ENCODE measurements at regions not wholly inside any gene's neighbourhood (a gene's known extent, or its start where the extent isn't known, plus 50 kb on each side); places are given as distances from the start of the nearest gene placed in this dataset.
"Not testable (repeated sequence)": the region's sequence is repeated elsewhere in the genome, so short reads cannot be mapped to it uniquely, and the experiment has no call there.

GRCh38 chr2:224127871-224128501 is 88.9 kb upstream of the SERPINE2 start:
- Histone ChIP-seq H3K9ac (ENCODE audit: low read depth in 1 of 2, low read length in 2 of 2) (no peak overlapping the region), H3K4me3 (ENCODE audit: low read depth in 1 of 2, low read length in 2 of 2) (no peak overlapping the region), H3K4me1 (ENCODE audit: control insufficient read depth in 1 of 2, insufficient read depth in 2 of 2, low read length in 2 of 2) (peaks cover 0 to 9% of the 10 kb centered on the region in 2 donors), H3K36me3 (ENCODE audit: control insufficient read depth in 1 of 2, insufficient read depth in 2 of 2, low read length in 2 of 2) (no peaks in the 10 kb centered on the region), H3K9me3 (ENCODE audit: control insufficient read depth in 1 of 2, low read length in 2 of 2) (peaks cover 0 to 4% of the 10 kb centered on the region in 2 donors), H3K27me3 (ENCODE audit: control insufficient read depth in 1 of 2, insufficient read depth in 2 of 2, low read length in 2 of 2) (no peaks in the 10 kb centered on the region), H3K27ac (ENCODE audit: low read depth, low read length) (no peak overlapping the region)

GRCh38 chr2:224126440-224126839 is 87.4 kb upstream of the SERPINE2 start:
- no peak overlapping the region for H3K9ac ChIP-seq (ENCODE audit: low read depth in 1 of 2, low read length in 2 of 2)
- no peak overlapping the region for H3K27ac ChIP-seq (ENCODE audit: low read depth, low read length)

GRCh38 chr2:224126003-224126402 is 86.9 kb upstream of the SERPINE2 start:
- Histone ChIP-seq H3K9ac (ENCODE audit: low read depth in 1 of 2, low read length in 2 of 2) (no peak overlapping the region), H3K4me3 (ENCODE audit: low read depth in 1 of 2, low read length in 2 of 2) (no peak overlapping the region), H3K27me3 (ENCODE audit: control insufficient read depth in 1 of 2, insufficient read depth in 2 of 2, low read length in 2 of 2) (no peaks in the 10 kb centered on the region), H3K36me3 (ENCODE audit: control insufficient read depth in 1 of 2, insufficient read depth in 2 of 2, low read length in 2 of 2) (no peaks in the 10 kb centered on the region), H3K4me1 (ENCODE audit: control insufficient read depth in 1 of 2, insufficient read depth in 2 of 2, low read length in 2 of 2) (peaks cover 0 to 9% of the 10 kb centered on the region in 2 donors), H3K9me3 (ENCODE audit: control insufficient read depth in 1 of 2, low read length in 2 of 2) (peaks cover 0 to 6% of the 10 kb centered on the region in 2 donors), H3K27ac (ENCODE audit: low read depth, low read length) (no peak overlapping the region)

More at GRCh38 chr2:224126440-224126839, 87.4 kb upstream of the SERPINE2 start:
- no peaks in the 10 kb centered on the region for H3K36me3 ChIP-seq (ENCODE audit: control insufficient read depth in 1 of 2, insufficient read depth in 2 of 2, low read length in 2 of 2)
- peaks cover 0 to 5% of the 10 kb centered on the region in 2 donors for H3K9me3 ChIP-seq (ENCODE audit: control insufficient read depth in 1 of 2, low read length in 2 of 2)
- H3K4me3 ChIP-seq (ENCODE audit: low read depth in 1 of 2, low read length in 2 of 2): no peak overlapping the region
- no peaks in the 10 kb centered on the region for H3K27me3 ChIP-seq (ENCODE audit: control insufficient read depth in 1 of 2, insufficient read depth in 2 of 2, low read length in 2 of 2)
- peaks cover 0 to 9% of the 10 kb centered on the region in 2 donors for H3K4me1 ChIP-seq (ENCODE audit: control insufficient read depth in 1 of 2, insufficient read depth in 2 of 2, low read length in 2 of 2)

GRCh38 chr2:224122542-224122941 is 83.5 kb upstream of the SERPINE2 start:
- H3K36me3 ChIP-seq (ENCODE audit: control insufficient read depth in 1 of 2, insufficient read depth in 2 of 2, low read length in 2 of 2): no peaks in the 10 kb centered on the region
- no peaks in the 10 kb centered on the region for H3K27me3 ChIP-seq (ENCODE audit: control insufficient read depth in 1 of 2, insufficient read depth in 2 of 2, low read length in 2 of 2)
- peaks cover 4 to 13% of the 10 kb centered on the region in 2 donors for H3K9me3 ChIP-seq (ENCODE audit: control insufficient read depth in 1 of 2, low read length in 2 of 2)
- H3K4me3 ChIP-seq (ENCODE audit: low read depth in 1 of 2, low read length in 2 of 2): no peak overlapping the region
- H3K27ac ChIP-seq (ENCODE audit: low read depth, low read length): no peak overlapping the region
- H3K4me1 ChIP-seq (ENCODE audit: control insufficient read depth in 1 of 2, insufficient read depth in 2 of 2, low read length in 2 of 2): no peaks in the 10 kb centered on the region
- no peak overlapping the region for H3K9ac ChIP-seq (ENCODE audit: low read depth in 1 of 2, low read length in 2 of 2)

GRCh38 chr2:224121406-224122067 is 82.5 kb upstream of the SERPINE2 start:
- Histone ChIP-seq H3K27ac (ENCODE audit: low read depth, low read length) (no peak overlapping the region), H3K4me3 (ENCODE audit: low read depth in 1 of 2, low read length in 2 of 2) (no peak overlapping the region), H3K9me3 (ENCODE audit: control insufficient read depth in 1 of 2, low read length in 2 of 2) (peaks cover 4 to 13% of the 10 kb centered on the region in 2 donors), H3K36me3 (ENCODE audit: control insufficient read depth in 1 of 2, insufficient read depth in 2 of 2, low read length in 2 of 2) (no peaks in the 10 kb centered on the region), H3K4me1 (ENCODE audit: control insufficient read depth in 1 of 2, insufficient read depth in 2 of 2, low read length in 2 of 2) (no peaks in the 10 kb centered on the region), H3K27me3 (ENCODE audit: control insufficient read depth in 1 of 2, insufficient read depth in 2 of 2, low read length in 2 of 2) (no peaks in the 10 kb centered on the region), H3K9ac (ENCODE audit: low read depth in 1 of 2, low read length in 2 of 2) (no peak overlapping the region)

GRCh38 chr2:224120986-224121385 is 81.9 kb upstream of the SERPINE2 start:
- Histone ChIP-seq H3K4me1 (ENCODE audit: control insufficient read depth in 1 of 2, insufficient read depth in 2 of 2, low read length in 2 of 2) (no peaks in the 10 kb centered on the region), H3K4me3 (ENCODE audit: low read depth in 1 of 2, low read length in 2 of 2) (no peak overlapping the region), H3K9me3 (ENCODE audit: control insufficient read depth in 1 of 2, low read length in 2 of 2) (peaks cover 4 to 13% of the 10 kb centered on the region in 2 donors), H3K9ac (ENCODE audit: low read depth in 1 of 2, low read length in 2 of 2) (no peak overlapping the region), H3K27me3 (ENCODE audit: control insufficient read depth in 1 of 2, insufficient read depth in 2 of 2, low read length in 2 of 2) (no peaks in the 10 kb centered on the region), H3K27ac (ENCODE audit: low read depth, low read length) (no peak overlapping the region), H3K36me3 (ENCODE audit: control insufficient read depth in 1 of 2, insufficient read depth in 2 of 2, low read length in 2 of 2) (no peaks in the 10 kb centered on the region)

GRCh38 chr2:224119846-224120245 is 80.8 kb upstream of the SERPINE2 start:
- H3K9ac ChIP-seq (ENCODE audit: low read depth in 1 of 2, low read length in 2 of 2); H3K4me1 ChIP-seq (ENCODE audit: control insufficient read depth in 1 of 2, insufficient read depth in 2 of 2, low read length in 2 of 2); H3K27ac ChIP-seq (ENCODE audit: low read depth, low read length); H3K27me3 ChIP-seq (ENCODE audit: control insufficient read depth in 1 of 2, insufficient read depth in 2 of 2, low read length in 2 of 2); H3K4me3 ChIP-seq (ENCODE audit: low read depth in 1 of 2, low read length in 2 of 2); H3K36me3 ChIP-seq (ENCODE audit: control insufficient read depth in 1 of 2, insufficient read depth in 2 of 2, low read length in 2 of 2): not testable (repeated sequence)
- H3K9me3 ChIP-seq (ENCODE audit: control insufficient read depth in 1 of 2, low read length in 2 of 2): peaks cover 4 to 13% of the 10 kb centered on the region in 2 donors

GRCh38 chr2:224114428-224114827 is 75.3 kb upstream of the SERPINE2 start:
- Histone ChIP-seq H3K36me3 (ENCODE audit: control insufficient read depth in 1 of 2, insufficient read depth in 2 of 2, low read length in 2 of 2) (no peaks in the 10 kb centered on the region), H3K9me3 (ENCODE audit: control insufficient read depth in 1 of 2, low read length in 2 of 2) (peaks cover 3 to 4% of the 10 kb centered on the region in 2 donors), H3K27me3 (ENCODE audit: control insufficient read depth in 1 of 2, insufficient read depth in 2 of 2, low read length in 2 of 2) (no peaks in the 10 kb centered on the region), H3K9ac (ENCODE audit: low read depth in 1 of 2, low read length in 2 of 2) (no peak overlapping the region), H3K4me3 (ENCODE audit: low read depth in 1 of 2, low read length in 2 of 2) (no peak overlapping the region), H3K27ac (ENCODE audit: low read depth, low read length) (no peak overlapping the region), H3K4me1 (ENCODE audit: control insufficient read depth in 1 of 2, insufficient read depth in 2 of 2, low read length in 2 of 2) (no peaks in the 10 kb centered on the region)

GRCh38 chr2:224113930-224114329 is 74.8 kb upstream of the SERPINE2 start:
- not testable (repeated sequence) for H3K4me3 ChIP-seq (ENCODE audit: low read depth in 1 of 2, low read length in 2 of 2); H3K9me3 ChIP-seq (ENCODE audit: control insufficient read depth in 1 of 2, low read length in 2 of 2); H3K9ac ChIP-seq (ENCODE audit: low read depth in 1 of 2, low read length in 2 of 2); H3K27ac ChIP-seq (ENCODE audit: low read depth, low read length); H3K4me1 ChIP-seq (ENCODE audit: control insufficient read depth in 1 of 2, insufficient read depth in 2 of 2, low read length in 2 of 2); H3K27me3 ChIP-seq (ENCODE audit: control insufficient read depth in 1 of 2, insufficient read depth in 2 of 2, low read length in 2 of 2); H3K36me3 ChIP-seq (ENCODE audit: control insufficient read depth in 1 of 2, insufficient read depth in 2 of 2, low read length in 2 of 2)

- H3K4me1 ChIP-seq (ENCODE audit: control insufficient read depth in 1 of 2, insufficient read depth in 2 of 2, low read length in 2 of 2): no peaks in the 10 kb centered on the region
- no peaks in the 10 kb centered on the region for H3K27me3 ChIP-seq (ENCODE audit: control insufficient read depth in 1 of 2, insufficient read depth in 2 of 2, low read length in 2 of 2)
- H3K4me3 ChIP-seq (ENCODE audit: low read depth in 1 of 2, low read length in 2 of 2): no peak overlapping the region
- H3K9me3 ChIP-seq (ENCODE audit: control insufficient read depth in 1 of 2, low read length in 2 of 2): no peaks in the 10 kb centered on the region
- no peak overlapping the region for H3K9ac ChIP-seq (ENCODE audit: low read depth in 1 of 2, low read length in 2 of 2)
- H3K27ac ChIP-seq (ENCODE audit: low read depth, low read length): no peak overlapping the region
- no peaks in the 10 kb centered on the region for H3K36me3 ChIP-seq (ENCODE audit: control insufficient read depth in 1 of 2, insufficient read depth in 2 of 2, low read length in 2 of 2)
Observed at GRCh38 chr2:224111576-224111975, 72.5 kb upstream of the SERPINE2 start.

Measured in duodenal mucosa (tissue), 2 donors.